Astrocyte (in vitro differentiated cells and primary cell): ENCODE measurements at regions not wholly inside any gene's neighbourhood (a gene's known extent, or its start where the extent isn't known, plus 50 kb on each side); places are given as distances from the start of the nearest gene placed in this dataset.

Experiments used
- DNase-seq: peaks from one replicate; pipeline ENCODE4 v3.0.0-alpha.2; 2010; ENCODE audit warnings: low read depth
- FAIRE-seq: peaks from 2 replicates; lab custom pipeline; 2011; peaks lifted over from hg19 to GRCh38; lab: Jason Lieb, UNC
- H2AFZ ChIP-seq: 2 replicates; pipeline ENCODE4 v1.6.0; 2012; ENCODE audit warnings: low read depth, low read length, inconsistent platforms
- H3K27ac ChIP-seq: 2 replicates; pipeline ENCODE4 v1.5.1; 2011; ENCODE audit warnings: low read depth, low read length, inconsistent platforms
- H3K27me3 ChIP-seq: 2 replicates; pipeline ENCODE4 v1.6.0; 2011; ENCODE audit warnings: low read length, inconsistent platforms; ENCODE audit not compliant: insufficient read depth
- H3K36me3 ChIP-seq: 2 replicates; pipeline ENCODE4 v1.5.1; 2011; ENCODE audit warnings: low read length, inconsistent platforms; ENCODE audit not compliant: insufficient read depth
- H3K4me1 ChIP-seq: 2 replicates; pipeline ENCODE4 v1.5.1; 2011; ENCODE audit warnings: low read length, inconsistent platforms; ENCODE audit not compliant: insufficient read depth
- H3K4me2 ChIP-seq: 2 replicates; pipeline ENCODE4 v1.6.0; 2012; ENCODE audit warnings: low read length, inconsistent platforms
- H3K4me3 ChIP-seq: 2 replicates; pipeline ENCODE4 v1.5.1; 2011; ENCODE audit warnings: low read depth, mild to moderate bottlenecking, low read length, inconsistent platforms; ENCODE audit not compliant: insufficient read depth
- H3K79me2 ChIP-seq: 2 replicates; pipeline ENCODE4 v1.6.0; 2012; ENCODE audit warnings: mild to moderate bottlenecking, low read length, inconsistent platforms; ENCODE audit not compliant: insufficient read depth
- H3K9ac ChIP-seq: 2 replicates; pipeline ENCODE4 v1.6.0; 2012; ENCODE audit warnings: mild to moderate bottlenecking, low read length, inconsistent platforms
- H3K9me3 ChIP-seq: 2 replicates; pipeline ENCODE4 v1.5.1; 2012; ENCODE audit warnings: low read depth, mild to moderate bottlenecking, low read length, inconsistent platforms; ENCODE audit not compliant: insufficient read depth
- H4K20me1 ChIP-seq: 2 replicates; pipeline ENCODE4 v1.6.0; 2012; ENCODE audit warnings: low read length, inconsistent platforms; ENCODE audit not compliant: insufficient read depth
- H3K27ac Mint-ChIP-seq: one replicate; pipeline ENCODE4 v1.8.0; 2021; ENCODE audit warnings: mild to moderate bottlenecking, mixed read lengths; ENCODE audit not compliant: unreplicated experiment
- H3K27me3 Mint-ChIP-seq: one replicate; pipeline ENCODE4 v1.8.0; 2021; ENCODE audit warnings: low read depth, mixed read lengths; ENCODE audit not compliant: unreplicated experiment
- H3K36me3 Mint-ChIP-seq: one replicate; pipeline ENCODE4 v1.8.0; 2021; ENCODE audit warnings: low read depth, mixed read lengths; ENCODE audit not compliant: unreplicated experiment
- H3K4me1 Mint-ChIP-seq: one replicate; pipeline ENCODE4 v1.8.0; 2021; ENCODE audit warnings: low read depth, mixed read lengths; ENCODE audit not compliant: unreplicated experiment
- H3K4me3 Mint-ChIP-seq: one replicate; pipeline ENCODE4 v1.8.0; 2021; ENCODE audit warnings: mild to moderate bottlenecking, moderate library complexity, mixed read lengths; ENCODE audit not compliant: unreplicated experiment
- H3K9me3 Mint-ChIP-seq: one replicate; pipeline ENCODE4 v1.8.0; 2021; ENCODE audit warnings: mild to moderate bottlenecking, mixed read lengths; ENCODE audit not compliant: unreplicated experiment
- EZH2 ChIP-seq: IDR thresholded peaks from 2 replicates; pipeline ENCODE4 v1.6.1; 2012; ENCODE audit warnings: mild to moderate bottlenecking, low read length, inconsistent platforms; ENCODE audit not compliant: insufficient read depth
- TF ChIP-seq, protein P1 (sequence below): IDR thresholded peaks from 2 replicates; pipeline ENCODE4 v1.5.1; 2011; ENCODE audit warnings: low read depth, mild to moderate bottlenecking, inconsistent platforms, low read length, moderate library complexity; ENCODE audit not compliant: insufficient read depth

- Mint-ChIP-seq H3K4me3 (no peak overlapping the region), H3K27ac (no peak overlapping the region), H3K4me1 (no peaks in the 10 kb centered on the region), H3K36me3 (no peaks in the 10 kb centered on the region), H3K9me3 (no peaks in the 10 kb centered on the region), H3K27me3 (no peaks in the 10 kb centered on the region)
- H3K4me1 ChIP-seq: no peaks in the 10 kb centered on the region
- no peaks in the 10 kb centered on the region for H3K27me3 ChIP-seq
- H2AFZ ChIP-seq: no peak overlapping the region
- H3K27ac ChIP-seq: no peak overlapping the region
- no peak for TF ChIP-seq EZH2
- TF ChIP-seq, protein P1, sequence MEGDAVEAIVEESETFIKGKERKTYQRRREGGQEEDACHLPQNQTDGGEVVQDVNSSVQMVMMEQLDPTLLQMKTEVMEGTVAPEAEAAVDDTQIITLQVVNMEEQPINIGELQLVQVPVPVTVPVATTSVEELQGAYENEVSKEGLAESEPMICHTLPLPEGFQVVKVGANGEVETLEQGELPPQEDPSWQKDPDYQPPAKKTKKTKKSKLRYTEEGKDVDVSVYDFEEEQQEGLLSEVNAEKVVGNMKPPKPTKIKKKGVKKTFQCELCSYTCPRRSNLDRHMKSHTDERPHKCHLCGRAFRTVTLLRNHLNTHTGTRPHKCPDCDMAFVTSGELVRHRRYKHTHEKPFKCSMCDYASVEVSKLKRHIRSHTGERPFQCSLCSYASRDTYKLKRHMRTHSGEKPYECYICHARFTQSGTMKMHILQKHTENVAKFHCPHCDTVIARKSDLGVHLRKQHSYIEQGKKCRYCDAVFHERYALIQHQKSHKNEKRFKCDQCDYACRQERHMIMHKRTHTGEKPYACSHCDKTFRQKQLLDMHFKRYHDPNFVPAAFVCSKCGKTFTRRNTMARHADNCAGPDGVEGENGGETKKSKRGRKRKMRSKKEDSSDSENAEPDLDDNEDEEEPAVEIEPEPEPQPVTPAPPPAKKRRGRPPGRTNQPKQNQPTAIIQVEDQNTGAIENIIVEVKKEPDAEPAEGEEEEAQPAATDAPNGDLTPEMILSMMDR: no peak
- no peak overlapping the region for H3K9ac ChIP-seq
- H4K20me1 ChIP-seq: no peaks in the 10 kb centered on the region
- no peak overlapping the region for H3K4me3 ChIP-seq
- no peak for DNase-seq
- H3K4me2 ChIP-seq: no peak overlapping the region
- H3K9me3 ChIP-seq: no peaks in the 10 kb centered on the region
- FAIRE-seq: no peak
- H3K79me2 ChIP-seq: no peaks in the 10 kb centered on the region
- H3K36me3 ChIP-seq: no peaks in the 10 kb centered on the region
Measured at GRCh38 chr17:70555723-70556122, 386.4 kb downstream of the KCNJ2 start.

- Mint-ChIP-seq H3K27me3 (no peaks in the 10 kb centered on the region), H3K4me1 (peaks cover 3% of the 10 kb centered on the region), H3K4me3 (no peak overlapping the region), H3K36me3 (no peaks in the 10 kb centered on the region), H3K9me3 (no peaks in the 10 kb centered on the region), H3K27ac (no peak overlapping the region)
- Histone ChIP-seq H3K9me3 (no peaks in the 10 kb centered on the region), H2AFZ (no peak overlapping the region), H3K4me2 (no peak overlapping the region), H3K36me3 (no peaks in the 10 kb centered on the region), H3K4me3 (no peak overlapping the region), H3K9ac (no peak overlapping the region), H3K79me2 (no peaks in the 10 kb centered on the region), H3K27me3 (no peaks in the 10 kb centered on the region), H4K20me1 (no peaks in the 10 kb centered on the region), H3K4me1 (no peaks in the 10 kb centered on the region), H3K27ac (no peak overlapping the region)
- DNase-seq (peak; percentile 10), FAIRE-seq (no peak)
- no peak for TF ChIP-seq EZH2
- TF ChIP-seq, protein P1: no peak
Measured at GRCh38 chr17:70558821-70559220, 389.5 kb downstream of the KCNJ2 start.

- Mint-ChIP-seq H3K4me3 (no peak overlapping the region), H3K36me3 (no peaks in the 10 kb centered on the region), H3K27ac (no peak overlapping the region), H3K9me3 (no peaks in the 10 kb centered on the region), H3K27me3 (no peaks in the 10 kb centered on the region), H3K4me1 (peaks cover 6% of the 10 kb centered on the region)
- Histone ChIP-seq H3K36me3 (no peaks in the 10 kb centered on the region), H3K4me2 (no peak overlapping the region), H3K9ac (no peak overlapping the region), H3K27ac (no peak overlapping the region), H3K79me2 (no peaks in the 10 kb centered on the region), H3K9me3 (no peaks in the 10 kb centered on the region), H2AFZ (no peak overlapping the region), H4K20me1 (no peaks in the 10 kb centered on the region), H3K4me3 (no peak overlapping the region), H3K4me1 (no peaks in the 10 kb centered on the region), H3K27me3 (no peaks in the 10 kb centered on the region)
- no peak for TF ChIP-seq EZH2
- TF ChIP-seq, protein P1: no peak
- no peak for DNase-seq
- FAIRE-seq: no peak
Measured at GRCh38 chr17:70560471-70560870, 391.1 kb downstream of the KCNJ2 start.
